PC-9 (cell line): ENCODE measurements at regions not wholly inside any gene's neighbourhood (a gene's known extent, or its start where the extent isn't known, plus 50 kb on each side); places are given as distances from the start of the nearest gene placed in this dataset.

Experiments used
- BruUV-seq: library from RNA; stranded (reverse); fragments of 400-500 nt; replicated peaks from 2 replicates; lab custom pipeline; 2021; lab: Mats Ljungman, UMichigan
- CTCF ChIA-PET: fragments of 300-600 bp; sonication (Branson Sonifier 250); formaldehyde crosslinking; loops from one replicate; lab custom pipeline; 2022; ENCODE audit warnings: antibody characterized with exemption; lab: Charles Lee
- POLR2A ChIA-PET: fragments of 300-600 bp; sonication (Branson Sonifier 250); formaldehyde crosslinking; loops from one replicate; lab custom pipeline; 2022; ENCODE audit warnings: antibody characterized with exemption; ENCODE audit not compliant: unreplicated experiment; lab: Charles Lee
- DNase-seq, 2 experiments: peaks; one replicate each; pipeline versions ENCODE4 v3.0.0 to v3.0.0-alpha.2; 2015 to 2022; ENCODE audit warnings: mixed read lengths in 1 of 2
- H2AFZ ChIP-seq: fragments of 200-600 bp; sonication (generic); 2 replicates; pipeline ENCODE4 v1.8.1; 2017; ENCODE audit warnings: antibody characterized with exemption
- H3F3A ChIP-seq: fragments of 200-600 bp; sonication (generic); 2 replicates; pipeline ENCODE4 v1.8.1; 2017; ENCODE audit warnings: antibody characterized with exemption, mild to moderate bottlenecking, low read depth; ENCODE audit not compliant: insufficient read depth
- H3K27ac ChIP-seq: fragments of 200-600 bp; sonication (generic); 2 replicates; pipeline ENCODE4 v1.6.1; 2016; ENCODE audit warnings: mixed run types
- H3K27me3 ChIP-seq: fragments of 200-600 bp; sonication (generic); 2 replicates; pipeline ENCODE4 v1.6.1; 2016; ENCODE audit warnings: low read depth, mixed run types; ENCODE audit not compliant: insufficient read depth
- H3K36me3 ChIP-seq: fragments of 200-600 bp; sonication (generic); 2 replicates; pipeline ENCODE4 v1.6.1; 2016; ENCODE audit warnings: low read depth, mixed run types
- H3K4me1 ChIP-seq: fragments of 200-600 bp; sonication (generic); replicated peaks from 2 replicates; pipeline ENCODE4 v1.6.1; 2016; ENCODE audit warnings: mixed run types; ENCODE audit not compliant: insufficient read depth
- H3K4me2 ChIP-seq: fragments of 200-600 bp; sonication (generic); 2 replicates; pipeline ENCODE4 v1.6.1; 2017; ENCODE audit warnings: mixed run types
- H3K4me3 ChIP-seq: fragments of 200-600 bp; sonication (generic); 2 replicates; pipeline ENCODE4 v1.6.1; 2016; ENCODE audit warnings: mixed run types
- H3K79me2 ChIP-seq: fragments of 200-600 bp; sonication (generic); 2 replicates; pipeline ENCODE4 v1.6.1; 2017; ENCODE audit warnings: low read depth, mixed run types
- H3K9me2 ChIP-seq: fragments of 200-600 bp; sonication (generic); 2 replicates; pipeline ENCODE4 v1.8.1; 2017; ENCODE audit warnings: mild to moderate bottlenecking; ENCODE audit not compliant: insufficient read depth
- H3K9me3 ChIP-seq: fragments of 200-600 bp; sonication (generic); 2 replicates; pipeline ENCODE4 v1.8.1; 2016; ENCODE audit warnings: low read depth; ENCODE audit not compliant: insufficient read depth
- H4K20me1 ChIP-seq: fragments of 200-600 bp; sonication (generic); 2 replicates; pipeline ENCODE4 v1.8.1; 2017; ENCODE audit not compliant: insufficient read depth
- EZH2 ChIP-seq: fragments of 200-600 bp; sonication (generic); IDR thresholded peaks from 2 replicates; pipeline ENCODE4 v1.8.0; 2017; ENCODE audit warnings: antibody characterized with exemption, low read depth
- intact Hi-C: fragments of 100-400 bp; cut with micrococcal nuclease; formaldehyde crosslinking; loops from one replicate; pipeline ENCODE4 v1.10.0; 2022; ENCODE audit not compliant: unreplicated experiment
- TF ChIP-seq, protein P1 (sequence below): fragments of 200-600 bp; sonication (generic); conservative IDR thresholded peaks from 2 replicates; pipeline ENCODE4 v1.6.1; 2017; ENCODE audit warnings: mixed run types, antibody characterized with exemption, mild to moderate bottlenecking, moderate library complexity

DNA sequence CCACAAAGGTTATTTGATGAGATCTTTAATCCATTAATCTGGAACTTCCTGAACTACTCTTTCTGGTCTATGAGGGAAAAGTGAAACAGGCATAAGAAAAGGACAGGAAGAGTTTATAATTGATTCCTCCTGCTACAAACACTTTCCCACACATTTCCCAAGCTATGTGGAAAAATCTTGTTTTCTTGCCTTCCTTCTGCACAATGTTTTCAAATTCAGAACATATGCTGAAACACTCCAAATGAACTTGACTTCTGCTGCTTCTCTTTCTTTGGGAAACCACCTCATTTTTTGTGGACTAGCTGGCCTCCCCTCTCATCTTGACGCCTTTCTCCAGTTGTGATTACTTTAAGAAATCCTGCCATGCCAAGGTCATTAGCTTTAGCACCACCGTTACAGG, 100.7 kb upstream of the PTPRG start:
- H3F3A ChIP-seq = no peaks in the 10 kb centered on the region
- no peak for DNase-seq
- H4K20me1 ChIP-seq = no peaks in the 10 kb centered on the region
- BruUV-seq = no TSS peak
- no peaks in the 10 kb centered on the region for H3K79me2 ChIP-seq
- H3K9me3 ChIP-seq = no peaks in the 10 kb centered on the region
- no peaks in the 10 kb centered on the region for H3K27me3 ChIP-seq
- no peak overlapping the region for H3K27ac ChIP-seq
- H3K4me1 ChIP-seq = no peaks in the 10 kb centered on the region
- intact Hi-C loops = no loop called here
- TF ChIP-seq, protein P1, sequence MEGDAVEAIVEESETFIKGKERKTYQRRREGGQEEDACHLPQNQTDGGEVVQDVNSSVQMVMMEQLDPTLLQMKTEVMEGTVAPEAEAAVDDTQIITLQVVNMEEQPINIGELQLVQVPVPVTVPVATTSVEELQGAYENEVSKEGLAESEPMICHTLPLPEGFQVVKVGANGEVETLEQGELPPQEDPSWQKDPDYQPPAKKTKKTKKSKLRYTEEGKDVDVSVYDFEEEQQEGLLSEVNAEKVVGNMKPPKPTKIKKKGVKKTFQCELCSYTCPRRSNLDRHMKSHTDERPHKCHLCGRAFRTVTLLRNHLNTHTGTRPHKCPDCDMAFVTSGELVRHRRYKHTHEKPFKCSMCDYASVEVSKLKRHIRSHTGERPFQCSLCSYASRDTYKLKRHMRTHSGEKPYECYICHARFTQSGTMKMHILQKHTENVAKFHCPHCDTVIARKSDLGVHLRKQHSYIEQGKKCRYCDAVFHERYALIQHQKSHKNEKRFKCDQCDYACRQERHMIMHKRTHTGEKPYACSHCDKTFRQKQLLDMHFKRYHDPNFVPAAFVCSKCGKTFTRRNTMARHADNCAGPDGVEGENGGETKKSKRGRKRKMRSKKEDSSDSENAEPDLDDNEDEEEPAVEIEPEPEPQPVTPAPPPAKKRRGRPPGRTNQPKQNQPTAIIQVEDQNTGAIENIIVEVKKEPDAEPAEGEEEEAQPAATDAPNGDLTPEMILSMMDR = no peak
- no peak for TF ChIP-seq EZH2
- no peaks in the 10 kb centered on the region for H3K36me3 ChIP-seq
- CTCF ChIA-PET = no interaction called here
- H2AFZ ChIP-seq = no peak overlapping the region
- H3K4me3 ChIP-seq = no peak overlapping the region
- POLR2A ChIA-PET = no interaction called here
- no peaks in the 10 kb centered on the region for H3K9me2 ChIP-seq
- H3K4me2 ChIP-seq = no peak overlapping the region

DNA sequence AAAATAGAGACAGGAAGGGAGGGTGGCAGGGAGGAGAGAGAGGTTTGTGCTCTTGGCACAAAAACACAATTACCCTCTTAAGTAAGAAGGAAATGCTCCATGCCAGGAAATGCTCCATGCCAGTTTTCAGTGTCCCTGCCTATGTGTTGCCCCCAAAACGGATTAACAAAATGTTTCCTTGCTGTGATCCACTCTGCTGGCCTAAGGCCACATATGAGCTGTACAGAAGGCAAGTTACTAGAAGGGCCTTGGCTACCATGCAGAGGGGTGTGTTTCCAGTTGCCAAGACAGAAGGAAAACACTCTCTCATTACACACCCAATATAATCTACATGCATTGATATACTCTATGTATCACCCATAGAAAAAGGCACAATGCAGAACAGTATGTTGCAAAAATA, 98.2 kb upstream of the PTPRG start:
- no peak for TF ChIP-seq EZH2
- TF ChIP-seq, protein P1 = no peak
- no peak overlapping the region for H3K4me2 ChIP-seq
- H3F3A ChIP-seq = no peaks in the 10 kb centered on the region
- H3K36me3 ChIP-seq = no peaks in the 10 kb centered on the region
- no peak for DNase-seq
- no peaks in the 10 kb centered on the region for H3K79me2 ChIP-seq
- CTCF ChIA-PET = no interaction called here
- intact Hi-C loops = no loop called here
- H3K4me1 ChIP-seq = no peaks in the 10 kb centered on the region
- no peak overlapping the region for H3K27ac ChIP-seq
- POLR2A ChIA-PET = no interaction called here
- H3K4me3 ChIP-seq = no peak overlapping the region
- H3K9me2 ChIP-seq = no peaks in the 10 kb centered on the region
- H3K9me3 ChIP-seq = no peaks in the 10 kb centered on the region
- no TSS peak for BruUV-seq
- no peaks in the 10 kb centered on the region for H4K20me1 ChIP-seq
- H2AFZ ChIP-seq = no peak overlapping the region
- no peaks in the 10 kb centered on the region for H3K27me3 ChIP-seq

DNA sequence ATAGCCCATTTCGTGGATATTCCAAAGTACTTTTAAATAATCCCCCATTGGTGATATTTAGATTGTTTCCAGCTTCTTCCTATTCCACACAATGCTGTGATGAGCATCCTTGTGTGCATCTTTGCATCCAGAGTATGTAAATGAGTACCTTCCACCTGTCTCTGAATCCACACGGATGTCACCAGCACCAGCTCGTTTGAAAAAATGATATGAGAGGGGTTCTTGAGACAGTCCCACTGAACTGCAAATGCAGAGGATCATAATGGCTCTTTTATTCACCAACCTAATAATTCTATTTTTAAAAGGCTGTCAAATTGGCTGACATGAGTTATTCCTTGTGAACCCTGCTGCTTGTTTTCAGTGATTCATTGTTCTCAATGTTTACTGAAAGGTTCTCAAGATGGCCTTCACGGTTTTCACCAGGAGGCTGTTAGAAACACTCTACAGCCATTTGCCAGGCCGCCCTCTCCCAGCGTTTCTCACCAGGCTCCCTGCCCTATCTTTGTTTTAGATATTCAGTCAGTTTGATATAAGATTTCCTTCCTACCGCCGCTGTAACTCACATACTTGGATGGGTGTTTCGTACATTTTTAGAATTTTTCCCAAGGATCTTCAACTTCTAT, 96.7 kb upstream of the PTPRG start:
- intact Hi-C loops = no loop called here
- Histone ChIP-seq H3K36me3 (no peaks in the 10 kb centered on the region), H2AFZ (no peak overlapping the region), H4K20me1 (no peaks in the 10 kb centered on the region), H3F3A (no peaks in the 10 kb centered on the region), H3K4me1 (no peaks in the 10 kb centered on the region), H3K9me3 (no peaks in the 10 kb centered on the region), H3K79me2 (no peaks in the 10 kb centered on the region), H3K9me2 (no peaks in the 10 kb centered on the region), H3K27ac (no peak overlapping the region), H3K27me3 (no peaks in the 10 kb centered on the region), H3K4me2 (no peak overlapping the region), H3K4me3 (no peak overlapping the region)
- DNase-seq = no peak
- TF ChIP-seq, protein P1 = no peak
- no peak for TF ChIP-seq EZH2
- no TSS peak for BruUV-seq
- ChIA-PET POLR2A (no interaction called here), CTCF (no interaction called here)
